K562 (cell line): ENCODE measurements at regions not wholly inside any gene's neighbourhood (a gene's known extent, or its start where the extent isn't known, plus 50 kb on each side); places are given as distances from the start of the nearest gene placed in this dataset.

ENCODE experiments used
- CBX5 ChIP-seq: IDR thresholded peaks from 2 replicates; pipeline ENCODE4 v1.6.1; 2014; ENCODE audit warnings: low read depth, borderline replicate concordance
- CTBP1 ChIP-seq: fragments of 450-650 bp; IDR thresholded peaks from 2 replicates; pipeline ENCODE4 v1.6.1; 2016; ENCODE audit warnings: borderline replicate concordance
- FOSL1 ChIP-seq: fragments of 200-800 bp; sonication (Bioruptor generic); conservative IDR thresholded peaks from 2 replicates; pipeline ENCODE4 v1.6.1; 2016; ENCODE audit warnings: missing genetic modification characterization, missing compliant biosample characterization
- JUND ChIP-seq, 2 experiments: IDR thresholded peaks; 2 replicates in 1 of 2; 3 replicates in 1 of 2; pipeline ENCODE4 v1.6.1; 2011; ENCODE audit warnings: borderline replicate concordance in 2 of 2, low read depth in 2 of 2, low read length in 2 of 2, improper control_type of control experiment in 1 of 2, missing biosample characterization in 1 of 2, missing genetic modification characterization in 1 of 2, missing genetic modification reagents in 1 of 2
- KHSRP ChIP-seq: fragments of 450-650 bp; IDR thresholded peaks from 2 replicates; pipeline ENCODE4 v1.6.1; 2017
- MYBL2 ChIP-seq, 2 experiments: fragments of 450-650 bp in 1 of 2; sonication (generic) in 1 of 2; formaldehyde crosslinking in 1 of 2; IDR thresholded peaks; 2 replicates each; pipeline versions ENCODE4 v1.6.1 to v1.8.1; 2017 to 2022; ENCODE audit warnings: borderline replicate concordance in 1 of 2, inconsistent platforms in 1 of 2, low read depth in 1 of 2, mild to moderate bottlenecking in 1 of 2, missing genetic modification reagents in 1 of 2, moderate library complexity in 1 of 2
- NR2C1 ChIP-seq, 2 experiments: fragments of 450-650 bp; IDR thresholded peaks; 2 replicates each; pipeline ENCODE4 v1.6.1; 2017; ENCODE audit warnings: mild to moderate bottlenecking in 2 of 2, antibody characterized with exemption in 1 of 2, inconsistent platforms in 1 of 2, missing compliant biosample characterization in 1 of 2, missing genetic modification characterization in 1 of 2
- PHF21A ChIP-seq: fragments of 450-650 bp; IDR thresholded peaks from 2 replicates; pipeline ENCODE4 v1.6.1; 2017; ENCODE audit warnings: low read depth, borderline replicate concordance
- RBM22 ChIP-seq: fragments of 200-400 bp; formaldehyde crosslinking; IDR thresholded peaks from 2 replicates; pipeline ENCODE4 v1.6.1; 2018; ENCODE audit warnings: low read length, low read depth; ENCODE audit not compliant: poor library complexity, severe bottlenecking
- SAFB2 ChIP-seq: fragments of 200-400 bp; formaldehyde crosslinking; IDR thresholded peaks from 2 replicates; pipeline ENCODE4 v1.6.1; 2018; ENCODE audit warnings: borderline replicate concordance, low read length, low read depth, moderate library complexity; ENCODE audit not compliant: severe bottlenecking
- SRSF9 ChIP-seq: fragments of 200-400 bp; formaldehyde crosslinking; IDR thresholded peaks from 2 replicates; pipeline ENCODE4 v1.6.1; 2017; ENCODE audit warnings: low read depth, low read length, borderline replicate concordance
- TCFL5 ChIP-seq: fragments of 250-450 bp; sonication (Bioruptor Pico); conservative IDR thresholded peaks from 2 replicates; pipeline ENCODE4 v1.6.1; 2021; ENCODE audit warnings: mild to moderate bottlenecking, moderate library complexity, matching md5 sums
- TEAD2 ChIP-seq: fragments of 450-650 bp; IDR thresholded peaks from 2 replicates; pipeline ENCODE4 v1.6.1; 2016; ENCODE audit warnings: missing genetic modification characterization, control low read depth, missing compliant biosample characterization
- ZNF140 ChIP-seq: fragments of 250-450 bp; sonication (Bioruptor Pico); IDR thresholded peaks from 2 replicates; pipeline ENCODE4 v1.8.0; 2021; ENCODE audit warnings: moderate library complexity, mild to moderate bottlenecking, inconsistent platforms
- ZNF232 ChIP-seq: sonication (generic); formaldehyde crosslinking; IDR thresholded peaks from 2 replicates; pipeline ENCODE4 v1.8.0; 2022; ENCODE audit warnings: mild to moderate bottlenecking, missing genetic modification reagents
- ZNF239 ChIP-seq: fragments of 250-450 bp; sonication (Bioruptor Pico); IDR thresholded peaks from 2 replicates; pipeline ENCODE4 v1.4.0; 2020; ENCODE audit warnings: mild to moderate bottlenecking
- ZNF3 ChIP-seq: fragments of 250-450 bp; sonication (Bioruptor Pico); IDR thresholded peaks from 2 replicates; pipeline ENCODE4 v1.5.0; 2021; ENCODE audit warnings: mild to moderate bottlenecking, moderate library complexity
- ZNF561 ChIP-seq: fragments of 450-650 bp; formaldehyde crosslinking; conservative IDR thresholded peaks from 2 replicates; pipeline ENCODE4 v1.4.0; 2020; ENCODE audit warnings: mild to moderate bottlenecking, moderate library complexity
- TF ChIP-seq, protein P1 (sequence below): fragments of 450-650 bp; IDR thresholded peaks from 2 replicates; pipeline ENCODE4 v1.6.1; 2016; ENCODE audit warnings: missing biosample characterization, missing genetic modification characterization
- TF ChIP-seq, protein P2 (sequence below), 2 experiments: IDR thresholded peaks; 2 replicates each; pipeline ENCODE4 v1.6.1; 2012; ENCODE audit warnings: improper control_type of control experiment in 2 of 2, low read depth in 2 of 2, low read length in 2 of 2, borderline replicate concordance in 1 of 2
- TF ChIP-seq, protein P3 (sequence below): fragments of 450-650 bp; formaldehyde crosslinking; IDR thresholded peaks from 2 replicates; pipeline ENCODE4 v1.4.0; 2022; ENCODE audit warnings: mild to moderate bottlenecking, moderate library complexity
- TF ChIP-seq, protein P4 (sequence below): fragments of 450-650 bp; conservative IDR thresholded peaks from 2 replicates; pipeline ENCODE4 v1.6.1; 2016; ENCODE audit warnings: missing genetic modification characterization, low read depth, mild to moderate bottlenecking, missing compliant biosample characterization, moderate library complexity

DNA sequence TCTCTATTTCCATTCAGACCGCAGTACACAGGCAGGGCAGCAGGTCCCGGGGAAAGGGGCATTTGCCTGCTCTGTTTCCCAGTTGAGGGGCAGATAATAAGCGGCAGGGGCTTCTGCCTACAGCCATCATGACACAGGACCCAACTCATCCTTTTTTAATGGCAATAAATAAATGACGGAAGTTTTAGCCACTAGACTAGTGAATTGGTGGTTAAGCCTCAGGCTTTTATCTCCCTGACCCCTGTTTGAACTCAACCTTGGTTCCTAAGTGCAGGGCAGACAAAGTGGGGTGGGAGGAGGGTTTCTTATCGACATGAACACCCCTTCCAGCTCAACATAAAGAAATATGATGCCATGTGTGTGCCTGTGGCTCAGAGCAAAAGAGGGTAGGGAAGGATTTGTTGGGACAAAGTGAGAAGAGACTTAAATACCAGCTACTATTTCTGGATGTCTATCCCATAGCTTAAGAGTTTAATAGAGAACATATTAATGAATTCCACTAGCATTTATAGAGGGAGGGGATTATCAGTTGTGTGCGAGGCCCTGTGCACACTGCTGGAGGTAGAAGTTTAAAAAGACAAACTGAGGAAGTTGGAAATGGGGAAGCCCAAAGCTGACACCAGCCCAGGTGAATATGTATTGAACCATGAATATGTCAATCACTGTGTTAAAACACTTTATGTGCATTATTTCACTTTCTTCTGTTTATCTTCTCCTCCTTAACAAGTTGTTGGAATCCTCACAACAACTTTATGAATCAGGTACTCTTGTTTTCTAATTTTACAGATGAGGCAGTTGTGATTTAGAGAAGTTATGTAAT, 939.4 kb downstream of the MCTP2 start (continued):
- TF ChIP-seq FOSL1 (tag) (peak; percentile 52; the same call in 1 of the 2 replicates), KHSRP (no peak), PHF21A (peak; percentile 76; the same call in 1 of the 2 replicates), SAFB2 (no peak), RBM22 (no peak), CBX5 (no peak), NR2C1 (IDR thresholded peaks at IDR 0.05) (peak; percentile 82), NR2C1 (tag; IDR thresholded peaks at IDR 0.05) (peak; percentile 88), ZNF232 (CRISPR knock-in tag) (no peak), MYBL2 (IDR thresholded peaks at IDR 0.05; ENCODE audit: low read depth) (no peak), MYBL2 (CRISPR knock-in tag; IDR thresholded peaks at IDR 0.05; ENCODE audit: borderline replicate concordance) (no peak), SRSF9 (no peak), JUND (IDR thresholded peaks at IDR 0.05; ENCODE audit: borderline replicate concordance, low read depth, low read length) (peak; percentile 52), JUND (tag; IDR thresholded peaks at IDR 0.05; ENCODE audit: borderline replicate concordance, low read depth, low read length) (peak; percentile 22; the same call in 2 of the 3 replicates), ZNF239 (CRISPR knock-in tag) (no peak), TCFL5 (CRISPR knock-in tag) (no peak), TEAD2 (tag) (no peak), ZNF3 (CRISPR knock-in tag) (no peak), ZNF561 (CRISPR knock-in tag) (no peak), CTBP1 (peak; percentile 32; the same call in 1 of the 2 replicates), ZNF140 (CRISPR knock-in tag) (no peak)
- TF ChIP-seq, protein P1, sequence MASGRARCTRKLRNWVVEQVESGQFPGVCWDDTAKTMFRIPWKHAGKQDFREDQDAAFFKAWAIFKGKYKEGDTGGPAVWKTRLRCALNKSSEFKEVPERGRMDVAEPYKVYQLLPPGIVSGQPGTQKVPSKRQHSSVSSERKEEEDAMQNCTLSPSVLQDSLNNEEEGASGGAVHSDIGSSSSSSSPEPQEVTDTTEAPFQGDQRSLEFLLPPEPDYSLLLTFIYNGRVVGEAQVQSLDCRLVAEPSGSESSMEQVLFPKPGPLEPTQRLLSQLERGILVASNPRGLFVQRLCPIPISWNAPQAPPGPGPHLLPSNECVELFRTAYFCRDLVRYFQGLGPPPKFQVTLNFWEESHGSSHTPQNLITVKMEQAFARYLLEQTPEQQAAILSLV (tag): no peak
- TF ChIP-seq, protein P2, sequence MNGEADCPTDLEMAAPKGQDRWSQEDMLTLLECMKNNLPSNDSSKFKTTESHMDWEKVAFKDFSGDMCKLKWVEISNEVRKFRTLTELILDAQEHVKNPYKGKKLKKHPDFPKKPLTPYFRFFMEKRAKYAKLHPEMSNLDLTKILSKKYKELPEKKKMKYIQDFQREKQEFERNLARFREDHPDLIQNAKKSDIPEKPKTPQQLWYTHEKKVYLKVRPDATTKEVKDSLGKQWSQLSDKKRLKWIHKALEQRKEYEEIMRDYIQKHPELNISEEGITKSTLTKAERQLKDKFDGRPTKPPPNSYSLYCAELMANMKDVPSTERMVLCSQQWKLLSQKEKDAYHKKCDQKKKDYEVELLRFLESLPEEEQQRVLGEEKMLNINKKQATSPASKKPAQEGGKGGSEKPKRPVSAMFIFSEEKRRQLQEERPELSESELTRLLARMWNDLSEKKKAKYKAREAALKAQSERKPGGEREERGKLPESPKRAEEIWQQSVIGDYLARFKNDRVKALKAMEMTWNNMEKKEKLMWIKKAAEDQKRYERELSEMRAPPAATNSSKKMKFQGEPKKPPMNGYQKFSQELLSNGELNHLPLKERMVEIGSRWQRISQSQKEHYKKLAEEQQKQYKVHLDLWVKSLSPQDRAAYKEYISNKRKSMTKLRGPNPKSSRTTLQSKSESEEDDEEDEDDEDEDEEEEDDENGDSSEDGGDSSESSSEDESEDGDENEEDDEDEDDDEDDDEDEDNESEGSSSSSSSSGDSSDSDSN (IDR thresholded peaks at IDR 0.05; ENCODE audit: borderline replicate concordance in 1 of 2, low read depth in 2 of 2, low read length in 2 of 2): no peak
- TF ChIP-seq, protein P3, sequence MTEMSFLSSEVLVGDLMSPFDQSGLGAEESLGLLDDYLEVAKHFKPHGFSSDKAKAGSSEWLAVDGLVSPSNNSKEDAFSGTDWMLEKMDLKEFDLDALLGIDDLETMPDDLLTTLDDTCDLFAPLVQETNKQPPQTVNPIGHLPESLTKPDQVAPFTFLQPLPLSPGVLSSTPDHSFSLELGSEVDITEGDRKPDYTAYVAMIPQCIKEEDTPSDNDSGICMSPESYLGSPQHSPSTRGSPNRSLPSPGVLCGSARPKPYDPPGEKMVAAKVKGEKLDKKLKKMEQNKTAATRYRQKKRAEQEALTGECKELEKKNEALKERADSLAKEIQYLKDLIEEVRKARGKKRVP (CRISPR knock-in tag): no peak
- TF ChIP-seq, protein P4, sequence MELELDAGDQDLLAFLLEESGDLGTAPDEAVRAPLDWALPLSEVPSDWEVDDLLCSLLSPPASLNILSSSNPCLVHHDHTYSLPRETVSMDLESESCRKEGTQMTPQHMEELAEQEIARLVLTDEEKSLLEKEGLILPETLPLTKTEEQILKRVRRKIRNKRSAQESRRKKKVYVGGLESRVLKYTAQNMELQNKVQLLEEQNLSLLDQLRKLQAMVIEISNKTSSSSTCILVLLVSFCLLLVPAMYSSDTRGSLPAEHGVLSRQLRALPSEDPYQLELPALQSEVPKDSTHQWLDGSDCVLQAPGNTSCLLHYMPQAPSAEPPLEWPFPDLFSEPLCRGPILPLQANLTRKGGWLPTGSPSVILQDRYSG (tag): 0 out of 2 replicates have a peak, but pooled peaks have one; percentile 9
